ENCODE measurements at regions not wholly inside any gene's neighbourhood (a gene's known extent, or its start where the extent isn't known, plus 50 kb on each side); places are given as distances from the start of the nearest gene placed in this dataset.
"Not testable (repeated sequence)": the region's sequence is repeated elsewhere in the genome, so short reads cannot be mapped to it uniquely, and the experiment has no call there.

- DNase-seq: not testable (repeated sequence)
These were observed 672.2 kb downstream of the PRIM2 start for GRCh38 chr6:57989520-57990080.

- not testable (repeated sequence) for DNase-seq
These were observed 681.6 kb downstream of the PRIM2 start for GRCh38 chr6:57998858-57999619.

DNA sequence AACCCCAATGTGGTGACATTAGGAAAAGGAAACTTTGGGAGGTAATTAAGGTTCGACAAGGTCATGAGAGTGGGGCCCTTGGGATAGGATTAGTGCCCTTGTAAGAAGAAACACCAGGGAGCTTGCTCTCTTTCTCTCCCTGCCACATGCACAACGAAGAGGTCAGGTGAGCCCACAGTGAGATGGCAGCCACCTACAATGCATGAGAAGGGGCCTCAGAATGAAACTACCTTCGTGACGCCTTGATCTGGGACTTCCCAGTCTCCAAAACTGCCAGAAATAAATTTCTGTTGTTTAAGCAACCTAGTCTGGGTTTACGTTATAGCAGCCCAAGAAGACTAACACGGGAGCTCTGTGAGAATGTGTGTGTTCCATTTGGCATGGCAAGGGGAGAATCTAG is 682.8 kb downstream of the PRIM2 start:
- DNase-seq: not testable (repeated sequence)

GRCh38 chr6:58003417-58004167 is 686.2 kb downstream of the PRIM2 start:
- not testable (repeated sequence) for DNase-seq

DNA sequence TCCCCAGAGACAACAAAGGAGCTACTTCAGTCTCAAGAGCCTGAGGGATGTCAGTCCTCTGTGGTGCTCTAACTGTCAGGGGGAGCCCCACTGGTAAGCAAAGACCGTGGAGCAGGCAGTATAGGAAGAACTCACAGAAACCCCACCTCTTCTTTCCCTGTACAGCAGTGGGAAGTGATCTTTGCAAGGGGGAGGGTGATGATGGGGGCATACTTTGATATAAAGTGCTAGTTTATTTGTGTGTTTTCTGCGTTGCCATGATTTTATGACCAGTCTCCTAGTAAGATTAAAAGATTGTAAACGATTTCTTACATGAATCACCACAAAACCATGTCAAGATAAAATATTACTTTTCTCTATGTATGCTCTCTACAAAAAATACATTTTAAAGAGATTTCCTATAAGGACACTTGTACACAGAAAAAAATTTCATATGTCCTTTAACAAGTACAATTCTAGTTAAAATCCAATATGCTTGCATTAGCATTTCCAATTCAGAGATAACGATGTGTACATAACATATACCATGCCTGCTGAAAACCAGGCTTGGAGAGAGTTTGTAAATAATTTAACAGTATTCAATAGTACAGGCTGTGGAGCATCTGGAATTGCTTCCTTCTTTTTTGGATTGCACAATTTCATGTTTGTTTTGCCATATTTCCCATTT is 690.0 kb downstream of the PRIM2 start:
- not testable (repeated sequence) for DNase-seq

- not testable (repeated sequence) for DNase-seq
These were observed 690.5 kb downstream of the PRIM2 start for GRCh38 chr6:58008001-58008335.

GRCh38 chr6:58011954-58012600 is 694.6 kb downstream of the PRIM2 start:
- DNase-seq: not testable (repeated sequence)

- not testable (repeated sequence) for DNase-seq
These were observed 699.2 kb downstream of the PRIM2 start for GRCh38 chr6:58016614-58017013.

DNA sequence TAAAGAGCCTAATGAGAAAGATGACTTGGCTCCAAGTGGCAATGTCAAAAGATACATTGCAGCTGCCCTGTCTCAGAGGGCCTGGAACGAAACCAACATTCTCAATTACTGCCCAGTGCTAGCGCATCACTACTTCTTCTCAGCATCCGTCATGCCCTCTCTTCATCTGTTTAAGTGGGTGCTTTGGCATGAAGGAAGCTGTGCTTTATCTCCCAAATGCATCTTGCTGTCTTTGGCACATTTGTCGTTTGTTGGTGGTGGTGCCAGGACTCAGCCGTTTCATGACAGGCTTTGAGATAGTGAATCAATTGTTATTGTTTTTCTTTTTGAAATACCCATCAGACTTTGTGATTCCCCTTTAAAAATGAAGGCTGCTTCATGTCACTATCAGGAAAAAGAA is 710.8 kb downstream of the PRIM2 start:
- DNase-seq: not testable (repeated sequence)

DNA sequence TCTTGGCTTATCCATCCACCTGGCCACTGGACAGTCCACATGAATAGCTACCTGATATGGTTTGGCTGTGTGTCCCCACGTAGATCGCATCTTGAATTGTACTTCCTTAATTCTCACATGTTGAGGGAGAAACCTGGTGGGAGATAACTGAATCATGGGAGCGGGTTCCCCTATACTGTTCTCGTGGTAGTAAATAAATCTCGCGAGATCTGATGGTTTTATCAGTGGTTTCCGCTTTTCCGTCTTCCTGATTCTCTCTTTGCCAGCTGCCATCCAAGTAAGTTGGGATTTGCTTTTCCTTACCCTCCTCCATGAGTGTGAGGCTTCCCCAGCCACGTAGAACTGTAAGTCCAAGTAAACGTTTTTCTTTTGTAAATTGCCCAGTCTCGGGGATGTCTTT is 720.8 kb downstream of the PRIM2 start:
- DNase-seq: not testable (repeated sequence)

- DNase-seq: not testable (repeated sequence)
These were observed 729.2 kb downstream of the PRIM2 start for GRCh38 chr6:58046584-58046983.

GRCh38 chr6:58047389-58047788 is 730.0 kb downstream of the PRIM2 start:
- DNase-seq: not testable (repeated sequence)

DNA sequence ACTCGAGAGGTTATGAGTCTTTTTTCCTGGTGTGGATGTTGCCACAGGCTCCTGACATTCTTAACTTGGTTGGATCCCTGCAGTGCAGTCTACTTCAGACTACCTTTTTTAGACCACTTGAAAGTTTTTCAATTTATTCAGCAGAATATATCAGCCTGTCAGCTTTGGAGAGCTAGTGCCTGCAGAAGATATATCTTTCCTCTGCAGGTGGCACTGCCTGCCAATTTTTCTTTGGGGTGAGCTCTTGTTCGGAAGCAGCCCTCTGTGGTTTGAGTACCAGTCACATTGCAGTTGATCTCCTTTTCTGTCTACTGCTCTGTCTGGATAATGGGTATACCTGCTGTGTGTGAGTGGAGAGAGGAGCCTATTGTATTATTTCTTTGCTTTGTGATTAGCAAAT is 730.4 kb downstream of the PRIM2 start:
- DNase-seq: not testable (repeated sequence)

GRCh38 chr6:58055465-58056176 is 738.2 kb downstream of the PRIM2 start:
- DNase-seq: not testable (repeated sequence)

DNA sequence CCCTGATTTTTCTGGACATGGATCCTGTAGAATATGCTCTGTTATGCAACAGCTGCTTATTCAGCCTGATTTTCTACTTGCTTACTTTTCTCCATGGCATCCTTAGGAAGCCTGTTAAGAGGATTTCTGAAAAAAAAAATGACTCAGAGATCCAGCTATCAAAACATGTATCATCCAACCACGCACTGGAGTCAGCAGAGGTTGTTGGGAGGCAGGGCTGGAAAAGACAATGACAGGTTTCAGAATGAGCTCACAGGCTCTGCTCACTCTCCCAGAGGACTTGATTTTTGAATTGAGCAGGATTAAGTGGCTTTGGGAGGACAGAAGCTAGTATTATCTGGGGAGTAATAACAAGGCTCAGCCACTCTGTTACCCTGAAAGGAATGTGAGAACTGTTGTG is 742.3 kb downstream of the PRIM2 start:
- not testable (repeated sequence) for DNase-seq

DNA sequence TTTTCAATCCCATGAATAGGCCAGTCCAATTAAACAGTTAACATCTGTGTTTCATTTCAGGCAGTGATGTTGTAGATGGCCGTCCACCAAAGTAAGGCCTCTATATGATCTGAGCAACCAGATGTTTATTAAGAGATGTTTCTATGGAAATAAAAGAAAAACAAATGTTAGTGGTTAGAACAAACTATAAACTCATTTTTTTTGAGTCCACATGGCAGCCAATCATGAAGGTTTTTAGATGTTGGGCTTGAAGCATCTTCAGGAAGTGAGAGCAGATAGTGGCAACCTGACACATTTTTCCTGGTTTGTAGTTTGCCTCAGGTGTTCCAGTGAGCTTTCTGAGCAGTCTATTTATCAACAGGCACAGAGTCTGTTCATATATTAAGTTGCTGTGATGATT is 746.1 kb downstream of the PRIM2 start:
- not testable (repeated sequence) for DNase-seq

GRCh38 chr6:58067867-58068548 is 750.6 kb downstream of the PRIM2 start:
- DNase-seq: not testable (repeated sequence)

DNA sequence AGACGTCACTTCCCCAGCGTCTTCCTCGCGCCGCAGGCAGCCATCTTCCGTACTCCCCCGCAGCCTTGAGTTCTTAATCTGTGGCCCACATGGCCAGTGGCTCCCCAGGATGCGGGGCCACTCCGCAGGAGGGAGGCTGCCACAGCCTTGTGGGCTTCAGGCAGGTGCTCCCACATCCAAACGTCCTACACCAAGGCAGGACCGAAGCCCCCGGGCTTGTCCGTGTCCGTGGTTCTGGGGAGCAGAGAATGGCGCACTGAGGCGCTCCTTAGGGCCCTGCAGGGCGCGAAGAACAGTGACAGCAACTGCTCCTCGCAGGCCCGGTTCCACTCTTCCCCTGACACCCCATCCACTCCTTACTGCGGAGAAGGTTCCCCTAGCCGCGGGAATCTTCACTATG is 755.8 kb downstream of the PRIM2 start:
- no peak for DNase-seq

GRCh38 chr6:58090067-58090466 is 772.6 kb downstream of the PRIM2 start:
- DNase-seq: not testable (repeated sequence)

GRCh38 chr6:58097251-58097650 is 779.8 kb downstream of the PRIM2 start:
- not testable (repeated sequence) for DNase-seq

GRCh38 chr6:58113960-58114359 is 796.5 kb downstream of the PRIM2 start:
- no peak for DNase-seq
